IMR-90 (cell line): ENCODE measurements at regions not wholly inside any gene's neighbourhood (a gene's known extent, or its start where the extent isn't known, plus 50 kb on each side); places are given as distances from the start of the nearest gene placed in this dataset.

Experiments used
- ATAC-seq: fragments of 200-7000 bp; cut with Tn5 transposase; 2 replicates; pipeline ENCODE4 v1.9.1; 2020; ENCODE audit warnings: low read depth, mild to moderate bottlenecking, moderate library complexity
- BruUV-seq: library from RNA; stranded (reverse); fragments of 400-500 nt; replicated peaks from 2 replicates; lab custom pipeline; 2021; lab: Mats Ljungman, UMichigan
- CTCF ChIA-PET: fragments of 300-600 bp; formaldehyde crosslinking; extraction: SDS; loops from one replicate; lab custom pipeline; 2021; ENCODE audit warnings: antibody characterized with exemption; lab: Yijun Ruan, JAX
- POLR2A ChIA-PET: fragments of 300-600 bp; sonication (Branson Sonifier 250); formaldehyde crosslinking; loops from one replicate; lab custom pipeline; 2022; ENCODE audit warnings: antibody characterized with exemption; ENCODE audit not compliant: unreplicated experiment; lab: Charles Lee
- DNase-seq: peaks from one replicate; pipeline ENCODE4 v3.0.0; 2013
- H2AFZ ChIP-seq: replicated peaks from 2 replicates; pipeline ENCODE3; 2013; ENCODE audit warnings: low read length, mild to moderate bottlenecking; ENCODE audit not compliant: poor library complexity
- H2AK5ac ChIP-seq: 2 replicates; pipeline ENCODE4 v1.6.1; 2013; ENCODE audit warnings: low read depth, low read length, inconsistent platforms
- H2AK9ac ChIP-seq: replicated peaks from 2 replicates; pipeline ENCODE3; 2013; ENCODE audit warnings: mild to moderate bottlenecking, low read depth, low read length, moderate library complexity; ENCODE audit not compliant: poor library complexity
- H2BK120ac ChIP-seq: 2 replicates; pipeline ENCODE4 v1.6.1; 2013; ENCODE audit warnings: low read depth, low read length, inconsistent platforms
- H2BK15ac ChIP-seq: 3 replicates; pipeline ENCODE4 v1.6.1; 2013; ENCODE audit warnings: low read depth, low read length, inconsistent platforms
- H2BK20ac ChIP-seq: 2 replicates; pipeline ENCODE4 v1.6.1; 2013; ENCODE audit warnings: low read depth, mild to moderate bottlenecking, inconsistent platforms, low read length, moderate library complexity
- H2BK5ac ChIP-seq: 2 replicates; pipeline ENCODE4 v1.6.1; 2013; ENCODE audit warnings: mild to moderate bottlenecking, low read depth, low read length, inconsistent platforms; ENCODE audit not compliant: poor library complexity, severe bottlenecking
- H3K14ac ChIP-seq: replicated peaks from 2 replicates; pipeline ENCODE4 v1.6.1; 2013; ENCODE audit warnings: low read depth, low read length, inconsistent platforms
- H3K18ac ChIP-seq: 2 replicates; pipeline ENCODE4 v1.6.1; 2013; ENCODE audit warnings: low read depth, low read length, control low read depth
- H3K23ac ChIP-seq: 2 replicates; pipeline ENCODE4 v1.6.1; 2013; ENCODE audit warnings: low read depth, low read length, inconsistent platforms
- H3K27ac ChIP-seq: 2 replicates; pipeline ENCODE4 v1.5.1; 2013; ENCODE audit warnings: mild to moderate bottlenecking, control low read depth, low read length; ENCODE audit not compliant: insufficient read depth
- H3K27me3 ChIP-seq: 2 replicates; pipeline ENCODE4 v1.6.1; 2013; ENCODE audit warnings: low read length; ENCODE audit not compliant: control insufficient read depth, insufficient read depth
- H3K36me3 ChIP-seq: 2 replicates; pipeline ENCODE4 v1.6.1; 2013; ENCODE audit warnings: low read length, mixed read lengths; ENCODE audit not compliant: control insufficient read depth, insufficient read depth
- H3K4ac ChIP-seq: 2 replicates; pipeline ENCODE4 v1.6.1; 2013; ENCODE audit warnings: low read depth, low read length, inconsistent platforms
- H3K4me1 ChIP-seq: 2 replicates; pipeline ENCODE4 v1.6.1; 2013; ENCODE audit warnings: low read length, mixed read lengths; ENCODE audit not compliant: control insufficient read depth, insufficient read depth
- H3K4me2 ChIP-seq: 2 replicates; pipeline ENCODE4 v1.6.1; 2013; ENCODE audit warnings: low read depth, mild to moderate bottlenecking, control low read depth, low read length, moderate library complexity
- H3K4me3 ChIP-seq: 2 replicates; pipeline ENCODE4 v1.5.1; 2013; ENCODE audit warnings: low read depth, mild to moderate bottlenecking, control low read depth, low read length, moderate library complexity; ENCODE audit not compliant: insufficient read depth
- H3K56ac ChIP-seq: 2 replicates; pipeline ENCODE4 v1.6.1; 2013; ENCODE audit warnings: low read length, inconsistent platforms; ENCODE audit not compliant: insufficient read depth; ENCODE audit errors: extremely low read depth
- H3K79me1 ChIP-seq, 2 experiments: 2 replicates each; pipeline ENCODE4 v1.6.1; 2013; ENCODE audit warnings: low read length in 2 of 2, inconsistent platforms in 1 of 2, low read depth in 1 of 2
- H3K9ac ChIP-seq: 2 replicates; pipeline ENCODE4 v1.6.1; 2013; ENCODE audit warnings: low read depth, low read length, control low read depth
- H3K9me1 ChIP-seq: 2 replicates; pipeline ENCODE4 v1.6.1; 2013; ENCODE audit warnings: low read length, inconsistent platforms; ENCODE audit not compliant: insufficient read depth
- H3K9me3 ChIP-seq: 2 replicates; pipeline ENCODE4 v1.6.1; 2013; ENCODE audit warnings: low read length; ENCODE audit not compliant: control insufficient read depth, insufficient read depth
- H4K20me1 ChIP-seq: 2 replicates; pipeline ENCODE4 v1.6.1; 2013; ENCODE audit warnings: low read length, inconsistent platforms; ENCODE audit not compliant: insufficient read depth
- H4K5ac ChIP-seq: 2 replicates; pipeline ENCODE4 v1.6.1; 2013; ENCODE audit warnings: mild to moderate bottlenecking, low read depth, low read length, control low read depth
- H4K8ac ChIP-seq, 2 experiments: 2 replicates each; pipeline ENCODE4 v1.6.1; 2013; ENCODE audit warnings: low read depth in 2 of 2, low read length in 2 of 2, control low read depth in 1 of 2, inconsistent platforms in 1 of 2
- H4K91ac ChIP-seq: 2 replicates; pipeline ENCODE4 v1.6.1; 2013; ENCODE audit warnings: low read depth, low read length, inconsistent platforms; ENCODE audit not compliant: insufficient read depth
- BHLHE40 ChIP-seq: fragments of 150-350 bp; IDR thresholded peaks from 2 replicates; pipeline ENCODE4 v1.6.1; 2016; ENCODE audit warnings: mild to moderate bottlenecking, low read depth, low read length
- CEBPB ChIP-seq: IDR thresholded peaks from 2 replicates; pipeline ENCODE4 v1.6.1; 2012; ENCODE audit warnings: low read depth, low read length, improper control_type of control experiment
- CHD1 ChIP-seq: IDR thresholded peaks from 2 replicates; pipeline ENCODE4 v1.6.1; 2012; ENCODE audit warnings: low read depth, low read length, improper control_type of control experiment
- CTCF ChIP-seq: conservative IDR thresholded peaks from 2 replicates; pipeline ENCODE4 v1.5.1; 2012; ENCODE audit warnings: mild to moderate bottlenecking, low read depth, low read length, improper control_type of control experiment
- ELK1 ChIP-seq: fragments of 150-350 bp; IDR thresholded peaks from 2 replicates; pipeline ENCODE4 v1.6.1; 2016; ENCODE audit warnings: low read depth, mild to moderate bottlenecking, low read length, moderate library complexity, borderline replicate concordance
- FOS ChIP-seq: fragments of 150-350 bp; IDR thresholded peaks from 2 replicates; pipeline ENCODE4 v1.6.1; 2016; ENCODE audit warnings: low read depth, low read length
- MAFK ChIP-seq: IDR thresholded peaks from 2 replicates; pipeline ENCODE4 v1.6.1; 2012; ENCODE audit warnings: low read depth, low read length, improper control_type of control experiment
- MAZ ChIP-seq: IDR thresholded peaks from 2 replicates; pipeline ENCODE4 v1.6.1; 2012; ENCODE audit warnings: low read depth, mild to moderate bottlenecking, low read length, improper control_type of control experiment, moderate library complexity, borderline replicate concordance
- MXI1 ChIP-seq: IDR thresholded peaks from 2 replicates; pipeline ENCODE4 v1.6.1; 2012; ENCODE audit warnings: low read depth, mild to moderate bottlenecking, low read length, moderate library complexity, borderline replicate concordance
- NFE2L2 ChIP-seq: fragments of 150-350 bp; IDR thresholded peaks from 2 replicates; pipeline ENCODE4 v1.6.1; 2016; ENCODE audit warnings: low read depth, mild to moderate bottlenecking, low read length
- POLR2A ChIP-seq: IDR thresholded peaks from 2 replicates; pipeline ENCODE4 v1.6.1; 2012; ENCODE audit warnings: mild to moderate bottlenecking, low read depth, low read length
- RAD21 ChIP-seq: IDR thresholded peaks from 2 replicates; pipeline ENCODE4 v1.6.1; 2012; ENCODE audit warnings: low read length, improper control_type of control experiment
- RCOR1 ChIP-seq: IDR thresholded peaks from 2 replicates; pipeline ENCODE4 v1.6.1; 2012; ENCODE audit warnings: mild to moderate bottlenecking, low read length, improper control_type of control experiment; ENCODE audit not compliant: insufficient replicate concordance
- RFX5 ChIP-seq: IDR thresholded peaks from 2 replicates; pipeline ENCODE4 v1.8.0; 2012; ENCODE audit warnings: low read depth, mild to moderate bottlenecking, low read length, moderate library complexity
- SMC3 ChIP-seq: fragments of 150-350 bp; IDR thresholded peaks from 2 replicates; pipeline ENCODE4 v1.6.1; 2016; ENCODE audit warnings: low read depth, mild to moderate bottlenecking, antibody characterized with exemption, low read length, moderate library complexity
- USF2 ChIP-seq: fragments of 150-350 bp; IDR thresholded peaks from 2 replicates; pipeline ENCODE4 v1.6.1; 2017; ENCODE audit warnings: mild to moderate bottlenecking, antibody characterized with exemption, low read length, low read depth
- WGBS, 2 experiments: methylation state at CpG; one replicate each; pipeline versions ENCODE4 v1.1.5 to v1.1.7; 2013; ENCODE audit warnings: missing lambda C conversion rate in 2 of 2; ENCODE audit not compliant: insufficient read length in 1 of 2; ENCODE audit errors: extremely low coverage in 2 of 2; 5-methylcytosine and 5-hydroxymethylcytosine counted together
- dilution Hi-C: fragments of 300-500 bp; cut with HindIII; formaldehyde crosslinking; loops from one replicate; pipeline ENCODE4 v1.14.3; 2018; ENCODE audit warnings: low sequenced_read_pairs; ENCODE audit not compliant: unreplicated experiment
- in situ Hi-C: fragments of 300-500 bp; cut with MboI; formaldehyde crosslinking; loops from 3 replicates; pipeline ENCODE4 v1.14.3; 2019; ENCODE audit warnings: low sequenced_read_pairs, inconsistent platforms, mixed read lengths
- intact Hi-C: fragments of 100-400 bp; cut with micrococcal nuclease; formaldehyde crosslinking; loops from 2 replicates; pipeline ENCODE4 v1.10.0; 2022

GRCh38 chr9:99682378-99682777 lies 139.3 kb upstream of the NR4A3 start:
- no peak overlapping the region for H4K91ac ChIP-seq
- no peak overlapping the region for H2BK20ac ChIP-seq
- H3K4ac ChIP-seq: no peak overlapping the region
- no peak overlapping the region for H2AFZ ChIP-seq
- H3K27me3 ChIP-seq: no peaks in the 10 kb centered on the region
- H3K14ac ChIP-seq: no peak overlapping the region
- no peak overlapping the region for H3K56ac ChIP-seq
- H3K79me1 ChIP-seq: no peaks in the 10 kb centered on the region
- H3K9me1 ChIP-seq: no peaks in the 10 kb centered on the region
- H3K23ac ChIP-seq: no peak overlapping the region
- peaks cover 5% of the 10 kb centered on the region for H3K4me1 ChIP-seq
- ChIA-PET POLR2A (no interaction called here), CTCF (no interaction called here)
- intact Hi-C loops (no loop called here), in situ Hi-C loops (no loop called here), dilution Hi-C loops (no loop called here)
- H2AK5ac ChIP-seq: no peak overlapping the region
- WGBS, 2 experiments: 100% methylated on average over 1 of the region's 1 CpG; no CpG with 5 or more reads in 1 of the 2 experiments
- no peak for TF ChIP-seq POLR2A
- TF ChIP-seq BHLHE40: no peak
- no peak for TF ChIP-seq MAZ
- no peak for TF ChIP-seq SMC3
- no peak for TF ChIP-seq FOS
- no peak for TF ChIP-seq ELK1
- no peak for TF ChIP-seq RCOR1
- TF ChIP-seq RAD21: no peak
- TF ChIP-seq RFX5: no peak
- no peak for TF ChIP-seq CEBPB
- TF ChIP-seq USF2: no peak
- TF ChIP-seq NFE2L2: no peak
- TF ChIP-seq MXI1: no peak
- no peak for TF ChIP-seq CTCF
- no peak for TF ChIP-seq MAFK
- TF ChIP-seq CHD1: no peak
- no peak overlapping the region for H2BK15ac ChIP-seq
- H3K9me3 ChIP-seq: no peaks in the 10 kb centered on the region
- no peak overlapping the region for H3K18ac ChIP-seq
- no peaks in the 10 kb centered on the region for H4K20me1 ChIP-seq
- H4K8ac ChIP-seq: no peak overlapping the region
- no peak overlapping the region for H3K9ac ChIP-seq
- no peaks in the 10 kb centered on the region for H3K36me3 ChIP-seq
- H3K4me2 ChIP-seq: no peak overlapping the region
- BruUV-seq: no TSS peak
- H3K27ac ChIP-seq: no peak overlapping the region
- H4K5ac ChIP-seq: no peak overlapping the region
- no peak overlapping the region for H2BK120ac ChIP-seq
- DNase-seq: no peak
- ATAC-seq: no peak
- H3K4me3 ChIP-seq: no peak overlapping the region
- H2AK9ac ChIP-seq: no peak overlapping the region
- H2BK5ac ChIP-seq: no peak overlapping the region
